Islet of Langerhans (tissue), 1 donor: ENCODE measurements at regions not wholly inside any gene's neighbourhood (a gene's known extent, or its start where the extent isn't known, plus 50 kb on each side); places are given as distances from the start of the nearest gene placed in this dataset.

Source experiments
- FAIRE-seq: peaks from one replicate; lab custom pipeline; 2011; peaks lifted over from hg19 to GRCh38; lab: Jason Lieb, UNC

DNA sequence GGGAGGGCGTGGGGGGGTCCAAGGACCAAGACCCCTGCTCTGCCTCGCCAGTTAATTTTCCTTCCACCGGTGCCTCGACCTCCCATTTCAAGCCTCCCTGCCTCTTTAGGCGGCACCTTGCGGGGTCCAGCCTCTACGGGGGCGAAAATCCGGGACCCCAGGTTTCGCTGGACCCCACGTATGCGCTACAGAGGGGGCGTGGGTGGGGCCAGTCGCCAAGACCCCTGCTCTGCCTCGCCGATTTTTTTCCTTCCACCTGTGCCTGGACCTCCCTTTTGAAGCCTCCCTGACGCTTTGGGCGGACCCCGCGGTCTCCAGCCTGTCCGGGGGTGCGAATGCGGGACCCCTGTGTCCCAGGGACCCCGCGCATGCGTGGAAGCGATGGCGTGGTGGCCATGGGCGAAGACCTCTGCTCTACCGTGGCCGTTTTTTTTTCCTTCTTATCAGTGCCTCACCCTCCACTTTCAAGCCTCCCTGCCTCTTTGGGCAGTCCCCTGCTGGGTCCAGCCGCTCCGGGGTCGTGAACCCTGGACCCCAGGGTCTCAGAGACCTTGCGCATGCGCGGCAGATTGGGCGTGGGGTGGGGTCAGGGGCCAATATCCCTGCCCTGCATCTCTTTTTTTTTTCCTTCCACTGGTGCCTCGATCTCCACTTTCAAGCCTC, 324.2 kb downstream of the ALG10 start:
- no peak for FAIRE-seq

DNA sequence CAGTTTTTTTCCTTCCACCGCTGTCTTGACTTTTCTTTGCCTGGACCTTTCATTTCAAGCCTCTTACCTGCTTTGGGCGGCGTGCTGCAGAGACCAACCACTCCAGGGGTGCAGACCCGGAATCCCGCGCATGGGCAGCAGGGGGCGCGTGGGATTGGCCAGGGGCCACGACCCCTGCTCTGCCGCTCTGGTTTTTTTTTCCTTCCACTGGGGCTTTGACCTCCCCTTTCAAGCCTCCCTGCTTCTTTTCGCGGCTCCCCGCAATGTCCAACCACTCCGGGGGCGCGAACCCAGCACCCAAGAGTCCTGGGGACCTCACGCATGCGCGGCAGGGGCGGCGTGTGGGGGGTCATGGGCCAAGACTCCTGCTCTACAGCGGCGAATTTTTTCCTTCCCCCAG, 325.1 kb downstream of the ALG10 start:
- no peak for FAIRE-seq

DNA sequence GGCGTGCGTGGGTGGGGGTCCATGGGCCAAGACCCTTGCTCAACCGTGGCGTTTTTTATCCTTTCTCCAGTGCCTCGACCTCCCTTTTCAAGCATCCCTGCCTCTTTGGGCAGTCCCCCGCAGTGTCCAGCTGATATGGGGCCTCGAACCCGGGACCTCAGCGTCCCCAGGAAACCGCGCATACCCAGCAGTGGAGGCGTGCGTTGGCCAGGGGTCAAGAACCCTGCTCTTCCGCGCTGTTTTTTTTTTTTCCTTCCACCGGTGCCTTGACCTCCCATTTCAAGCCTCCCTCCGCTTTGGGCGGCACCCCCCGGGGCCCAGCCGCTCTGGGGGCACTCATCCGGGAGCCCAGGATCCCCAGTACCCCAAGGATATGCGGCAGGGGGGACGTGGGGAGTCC, 325.8 kb downstream of the ALG10 start:
- no peak for FAIRE-seq

DNA sequence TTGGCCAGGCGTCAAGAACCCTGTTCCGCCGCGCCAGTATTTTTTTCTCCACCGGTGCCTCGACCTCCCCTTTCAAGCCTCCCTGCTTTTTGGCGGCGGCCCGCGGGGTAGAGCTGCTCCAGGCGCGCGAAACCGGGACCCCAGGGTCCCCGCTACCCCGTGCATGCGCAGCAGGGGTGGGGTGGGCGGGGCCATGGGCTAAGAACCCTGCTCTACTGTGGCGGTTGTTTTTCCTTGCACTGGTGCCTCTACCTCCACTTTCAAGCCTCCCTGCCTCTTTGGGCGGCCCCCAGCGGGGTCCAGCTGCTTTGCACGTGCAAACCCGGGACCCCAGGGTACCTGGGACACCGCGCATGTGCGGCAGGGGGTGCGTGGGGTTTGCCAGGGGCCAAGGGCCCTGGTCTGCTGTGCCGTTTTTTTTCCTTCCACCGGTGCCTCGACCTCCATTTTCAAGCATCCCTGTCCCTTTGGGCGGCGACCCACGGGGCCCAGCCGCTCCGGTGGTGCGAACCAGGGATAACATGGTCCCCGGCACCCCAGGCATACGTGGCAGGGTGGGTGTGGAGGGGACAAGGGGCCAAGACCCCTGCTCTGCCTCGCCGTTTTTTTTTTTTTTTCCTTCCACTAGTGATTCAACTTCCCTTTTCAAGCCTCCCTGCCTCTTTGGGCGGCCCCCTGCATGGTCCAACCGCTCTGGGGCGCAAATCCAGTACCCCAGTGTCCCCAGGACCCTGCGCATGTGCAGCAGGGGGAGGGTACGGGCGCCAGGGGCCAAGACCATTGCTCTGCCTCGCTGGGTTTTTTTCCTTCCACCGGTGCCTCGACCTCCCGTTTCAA, 326.8 kb downstream of the ALG10 start:
- FAIRE-seq, result no peak

DNA sequence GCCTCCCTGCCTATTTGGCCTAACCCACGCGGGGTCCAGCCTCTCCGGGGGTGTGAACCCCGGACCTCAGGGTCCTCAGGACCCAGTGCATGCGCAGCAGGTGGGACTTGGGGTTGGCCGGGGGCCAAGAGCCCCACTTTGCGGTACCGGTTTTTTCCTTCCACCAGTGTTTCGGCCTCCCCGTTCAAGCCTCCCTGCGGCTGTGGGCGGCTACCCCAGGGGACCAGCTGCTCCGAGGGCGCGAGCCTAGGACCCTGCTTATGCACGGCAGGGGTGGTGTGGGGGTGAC, 327.3 kb downstream of the ALG10 start:
- FAIRE-seq, result no peak

DNA sequence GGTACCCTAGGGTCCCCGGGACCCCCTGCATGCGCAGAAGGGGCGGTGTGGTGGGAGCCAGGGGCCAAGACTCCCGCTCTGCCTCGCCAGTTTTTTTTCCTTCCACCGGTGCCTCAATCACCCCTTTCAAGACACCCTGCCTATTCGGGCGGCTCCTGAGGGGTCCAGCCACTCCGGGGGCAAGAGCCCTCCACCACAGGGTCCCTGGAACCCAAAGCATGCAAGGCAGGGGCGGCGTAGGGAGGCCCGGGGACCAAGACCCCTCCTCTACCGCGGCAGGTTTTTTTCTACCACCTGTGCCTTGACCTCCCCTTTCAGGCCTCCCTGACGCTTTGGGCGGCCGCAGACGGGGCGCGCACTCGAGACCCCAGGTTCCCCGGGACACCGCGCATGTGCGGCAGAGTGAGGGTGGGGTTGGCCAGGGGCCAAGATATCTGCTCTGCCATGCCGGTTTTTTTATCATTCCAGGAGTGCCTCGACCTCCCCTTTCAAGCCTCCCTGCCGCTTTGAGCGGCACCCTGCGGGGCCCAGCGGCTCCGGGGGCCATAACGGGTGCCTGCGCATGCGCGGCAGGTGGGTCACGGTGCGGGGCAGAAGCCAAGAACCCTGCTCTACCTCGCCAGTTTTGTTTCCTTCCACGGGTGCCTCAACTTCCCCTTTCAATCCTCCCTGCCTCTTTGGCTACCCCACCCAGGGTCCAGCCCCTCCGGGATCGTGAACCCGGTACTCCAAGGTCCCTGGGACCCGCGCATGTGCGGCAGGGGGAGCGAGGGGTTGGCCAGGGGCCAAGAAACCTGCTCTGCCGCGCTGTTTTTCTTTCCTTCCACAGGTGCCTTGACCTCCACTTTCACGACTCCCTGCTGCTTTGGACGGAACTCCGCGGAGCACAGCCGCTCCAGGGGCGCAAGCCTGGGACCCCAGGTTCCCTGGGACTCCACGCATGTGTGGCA, 328.1 kb downstream of the ALG10 start:
- no peak for FAIRE-seq

DNA sequence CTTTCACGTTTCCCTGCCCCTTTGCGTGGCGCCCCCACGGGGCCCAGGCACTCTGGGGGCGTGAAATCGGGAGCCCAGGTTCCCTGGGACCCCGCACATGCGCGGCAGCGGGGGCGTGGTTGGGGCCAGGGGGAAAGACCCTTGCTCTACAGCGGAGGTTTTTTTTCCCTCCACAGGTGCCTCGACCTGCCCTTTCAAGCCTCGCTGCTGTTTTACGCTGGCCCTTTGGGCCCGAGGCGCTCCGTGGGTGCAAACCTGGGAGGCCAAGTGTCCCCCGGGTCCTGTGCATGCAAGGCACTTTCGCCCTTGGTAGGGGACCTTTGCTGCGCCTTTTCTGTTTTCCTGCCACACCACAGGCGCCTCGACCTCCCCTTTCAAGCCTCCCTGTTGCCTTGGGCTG, 329.8 kb downstream of the ALG10 start:
- FAIRE-seq, result no peak

DNA sequence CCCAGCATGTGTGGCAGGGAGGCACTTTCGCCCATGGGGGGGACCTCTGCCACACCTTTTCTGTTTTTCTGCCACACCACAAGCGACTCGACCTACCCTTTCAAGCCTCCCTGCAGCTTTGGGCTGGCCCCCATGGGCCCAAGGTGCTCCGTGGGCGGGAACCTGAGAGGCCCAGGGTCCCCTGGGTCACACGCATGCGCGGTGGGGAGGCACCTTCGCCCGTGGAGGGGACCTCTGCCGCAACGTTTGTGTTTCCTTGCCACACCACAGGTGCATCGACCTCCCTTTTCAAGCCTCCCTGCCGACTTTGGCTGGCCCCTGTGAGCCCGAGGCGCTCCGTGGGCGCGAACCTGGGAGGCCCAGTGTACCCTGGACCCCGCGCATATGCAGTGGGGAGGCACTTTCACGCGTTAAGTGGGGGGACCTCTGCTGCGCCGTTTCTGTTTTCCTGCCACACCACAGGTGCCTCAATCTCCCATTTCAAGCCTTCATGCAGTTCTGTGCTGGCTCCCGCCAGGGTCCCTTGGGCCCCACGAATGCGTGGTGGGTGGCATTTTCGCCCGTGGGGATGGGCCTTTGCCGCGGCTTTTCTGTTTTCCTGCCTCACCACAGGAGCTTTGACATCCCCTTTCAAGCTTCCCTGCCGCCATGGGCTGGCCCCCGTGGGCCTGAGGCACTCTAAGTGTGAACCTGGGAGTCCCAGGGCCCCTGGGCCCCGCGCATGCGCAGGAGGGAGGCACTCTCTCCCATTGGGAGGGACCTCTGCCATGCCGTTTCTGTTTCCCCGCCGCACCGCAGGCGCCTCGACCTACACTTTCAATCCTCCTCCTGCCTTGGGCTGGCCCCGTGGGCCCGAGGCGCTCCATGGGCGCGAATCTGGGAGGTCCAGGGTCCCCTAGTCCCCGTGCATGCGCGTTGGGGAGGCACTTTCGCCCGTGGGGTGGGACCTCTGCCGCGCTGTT, 332.2 kb downstream of the ALG10 start:
- no peak for FAIRE-seq

DNA sequence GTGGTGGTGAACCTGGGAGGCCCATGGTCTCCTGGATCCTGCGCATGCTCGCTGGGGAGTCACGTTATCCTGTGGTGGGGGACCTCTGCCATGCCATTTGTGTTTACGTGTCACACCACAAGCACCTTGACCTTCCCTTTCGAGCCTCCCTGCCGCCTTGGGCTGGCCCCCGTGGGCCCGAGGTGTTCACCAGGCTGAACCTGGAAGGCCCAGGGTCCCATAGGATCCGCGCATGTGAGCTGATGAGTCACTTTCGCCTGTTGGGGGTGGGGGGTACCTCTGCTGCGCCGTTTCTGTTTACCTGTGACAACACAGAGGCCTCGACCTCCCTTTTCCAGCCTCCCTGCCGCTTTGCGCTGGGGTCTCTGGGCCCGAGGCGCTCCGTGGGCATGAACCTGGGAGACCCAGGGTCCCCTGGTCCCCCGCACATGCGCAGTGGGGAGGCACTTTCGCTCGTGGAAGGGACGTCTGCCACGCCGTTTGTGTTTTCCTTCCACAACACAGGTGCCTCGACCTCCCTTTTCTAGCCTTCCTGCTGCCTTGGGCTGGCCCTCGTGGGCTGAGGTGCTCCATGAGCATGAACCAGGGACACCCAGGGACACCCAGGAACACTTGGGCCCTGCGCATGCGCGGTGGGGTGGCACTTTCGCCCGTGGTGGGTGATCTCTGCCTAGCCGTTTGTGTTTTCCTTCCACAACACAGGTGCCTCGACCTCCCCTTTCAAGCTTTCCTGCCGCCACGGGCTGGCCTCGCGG, 334.1 kb downstream of the ALG10 start:
- FAIRE-seq, result no peak

DNA sequence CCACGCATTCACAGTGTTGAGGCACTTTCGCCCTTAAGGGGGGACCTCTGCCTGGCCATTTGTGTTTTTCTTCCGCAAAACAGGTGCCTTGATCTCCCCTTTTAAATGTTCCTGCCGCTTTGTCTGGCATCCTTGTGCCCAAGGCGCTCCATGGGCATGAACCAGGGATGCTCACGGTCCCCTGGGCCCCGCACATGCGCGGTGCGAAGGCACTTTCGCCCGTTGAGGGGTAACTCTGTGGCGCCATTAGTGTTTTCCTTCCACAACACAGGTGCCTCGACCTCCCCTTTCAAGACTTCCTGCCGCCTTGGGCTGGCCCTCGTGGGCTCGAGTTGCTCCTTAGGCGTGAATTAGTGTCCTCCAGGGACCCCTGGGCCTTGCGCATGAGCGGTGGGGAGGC, 335.5 kb downstream of the ALG10 start:
- FAIRE-seq, result no peak

DNA sequence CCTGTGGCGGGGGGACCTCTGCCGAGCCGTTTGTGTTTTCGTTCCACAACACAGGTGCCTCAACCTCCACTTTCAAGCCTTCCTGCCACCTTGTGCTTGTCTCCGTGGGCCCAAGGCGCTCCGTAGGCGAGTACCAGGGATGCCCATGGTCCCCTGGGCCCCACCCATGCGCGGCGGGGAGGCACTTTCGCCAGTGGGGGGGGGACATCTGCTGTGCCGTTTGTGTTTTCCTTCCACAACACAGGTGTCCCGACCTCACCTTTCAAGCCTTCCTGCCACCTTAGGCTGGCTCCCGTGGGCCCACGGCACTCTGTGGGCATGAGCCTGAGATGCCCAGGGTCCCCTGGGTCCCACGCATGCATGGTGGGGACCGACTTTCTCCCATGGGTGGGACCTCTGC, 335.9 kb downstream of the ALG10 start:
- FAIRE-seq, result no peak

DNA sequence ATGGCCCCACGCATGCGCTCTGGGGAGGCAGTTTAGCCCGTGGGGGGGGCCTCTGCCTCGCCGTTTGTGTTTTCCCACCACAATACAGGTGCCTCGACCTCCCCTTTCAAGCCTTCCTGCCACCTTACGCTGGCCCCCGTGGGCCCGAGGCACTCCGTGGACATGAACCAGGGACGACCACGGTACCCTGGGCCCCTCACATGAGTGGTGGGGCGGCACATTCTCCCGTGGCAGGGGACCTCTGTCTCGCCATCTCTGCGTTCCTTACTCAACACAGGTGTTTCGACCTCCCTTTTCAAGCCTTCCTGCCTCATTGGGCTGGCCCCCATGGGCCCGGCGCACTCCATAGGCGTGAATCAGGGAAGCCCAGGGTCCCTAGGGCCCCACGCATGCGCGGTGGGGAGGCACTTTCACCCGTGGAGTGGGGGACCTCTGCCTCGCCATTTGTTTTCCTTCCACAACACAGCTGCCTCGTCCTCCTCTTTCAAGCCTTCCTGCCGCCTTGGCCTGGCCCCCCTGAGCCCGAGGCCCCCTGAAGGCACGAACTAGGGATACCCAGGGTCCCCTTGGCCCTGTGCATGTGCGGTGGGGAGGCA, 339.5 kb downstream of the ALG10 start:
- FAIRE-seq, result no peak

DNA sequence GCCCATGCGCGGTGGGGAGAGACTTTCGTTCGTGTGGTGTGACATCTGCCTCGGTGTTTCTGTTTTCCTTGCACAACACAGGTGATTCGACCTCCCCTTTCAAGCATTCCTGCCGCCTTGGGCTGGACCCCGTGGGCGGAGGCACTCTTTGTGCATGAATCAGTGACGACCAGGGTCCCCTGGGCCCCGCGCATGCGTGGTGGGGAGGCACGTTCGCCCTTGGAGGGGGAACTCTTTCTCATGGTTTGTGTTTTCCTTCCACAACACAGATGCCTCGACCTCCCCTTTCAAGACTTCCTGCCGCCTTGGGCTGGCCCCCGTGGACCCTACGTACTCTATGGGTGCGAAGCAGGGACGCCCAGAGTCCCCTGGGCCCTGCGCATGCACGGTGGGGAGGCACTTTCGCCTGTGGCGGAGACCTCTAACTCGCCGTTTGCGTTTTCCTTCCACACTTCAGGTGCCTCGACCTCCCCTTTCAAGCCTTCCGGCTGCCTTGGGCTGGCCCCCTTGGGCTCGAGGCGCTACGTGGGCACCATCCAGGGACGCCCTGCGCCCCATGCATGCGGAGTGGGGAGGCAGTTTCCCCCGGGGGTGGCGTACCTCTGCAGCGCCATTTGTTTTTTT, 340.9 kb downstream of the ALG10 start:
- no peak for FAIRE-seq

DNA sequence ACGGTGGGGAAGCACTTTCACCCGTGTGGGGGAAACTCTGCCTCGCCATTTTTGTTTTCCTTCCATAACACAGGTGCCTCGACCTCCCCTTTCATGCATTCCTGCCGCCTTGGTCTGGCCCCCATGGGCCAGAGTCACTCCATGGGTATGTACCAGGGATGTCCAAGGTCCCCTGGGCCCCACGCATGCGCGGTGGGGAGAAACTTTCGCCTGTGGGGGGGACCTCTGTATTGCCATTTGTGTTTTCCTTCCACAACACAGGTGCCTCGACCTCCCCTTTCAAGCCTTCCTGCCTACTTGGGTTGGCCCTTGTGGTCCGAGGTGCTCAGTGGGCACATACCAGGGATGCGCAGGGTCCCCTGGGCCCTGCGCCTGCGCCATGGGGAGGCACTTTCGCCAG, 345.8 kb downstream of the ALG10 start:
- FAIRE-seq, result no peak

DNA sequence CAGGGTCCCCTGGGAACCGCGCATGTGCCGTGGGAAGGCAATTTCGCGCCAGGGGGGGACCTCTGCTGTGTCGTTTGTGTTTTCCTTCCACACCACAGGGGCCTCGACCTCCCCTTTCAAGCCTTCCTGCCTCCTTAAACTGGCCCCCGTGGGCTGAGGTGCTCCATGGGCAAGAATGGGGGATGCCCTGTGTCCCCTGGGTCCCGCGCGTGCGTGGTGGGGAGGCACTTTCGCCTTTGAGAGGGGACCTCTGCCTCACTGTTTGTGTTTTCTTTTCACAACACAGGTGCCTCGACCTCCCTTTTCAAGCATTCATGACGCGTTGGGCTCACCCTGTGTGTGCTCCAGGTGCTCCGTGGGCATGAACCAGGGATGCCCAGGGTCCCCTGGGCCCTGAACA, 348.8 kb downstream of the ALG10 start:
- no peak for FAIRE-seq

DNA sequence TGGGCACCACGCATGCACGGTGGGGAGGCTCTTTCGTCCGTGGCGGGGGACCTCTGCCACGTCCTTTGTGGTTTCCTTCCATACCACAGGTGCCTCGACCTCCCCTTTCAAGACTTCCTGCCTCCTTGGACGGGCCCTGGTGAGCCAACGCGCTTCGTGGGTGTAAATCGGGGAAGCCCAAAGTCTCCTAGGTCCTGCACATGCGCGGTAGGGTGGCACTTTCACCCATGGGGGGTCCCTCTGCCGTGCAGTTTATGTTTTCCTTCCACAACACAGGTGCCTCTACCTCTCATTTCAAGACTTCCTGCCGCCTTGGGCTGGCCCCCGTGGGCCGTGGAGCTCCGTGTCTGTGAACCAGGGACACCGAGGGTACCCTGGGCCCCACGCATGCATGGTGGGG, 349.7 kb downstream of the ALG10 start:
- FAIRE-seq, result no peak

DNA sequence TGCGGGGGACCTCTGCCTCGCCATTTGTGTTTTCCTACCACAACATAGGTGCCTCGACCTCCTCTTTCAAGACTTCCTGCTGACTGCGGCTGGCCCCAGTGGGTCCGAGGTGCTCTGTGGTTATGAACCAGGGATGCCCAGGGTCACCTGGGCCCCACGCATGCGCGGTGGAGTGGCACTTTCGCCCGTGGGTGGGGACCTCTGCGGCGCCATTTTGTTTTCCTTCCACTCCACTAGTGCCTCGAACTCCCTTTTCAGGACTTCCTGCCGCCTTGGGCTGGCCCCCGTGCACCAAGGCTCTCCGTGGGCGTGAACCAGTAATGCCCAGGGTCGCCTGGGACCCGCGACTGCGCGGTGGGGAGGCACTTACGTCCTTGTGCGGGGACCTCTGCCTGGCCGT, 351.6 kb downstream of the ALG10 start:
- no peak for FAIRE-seq

DNA sequence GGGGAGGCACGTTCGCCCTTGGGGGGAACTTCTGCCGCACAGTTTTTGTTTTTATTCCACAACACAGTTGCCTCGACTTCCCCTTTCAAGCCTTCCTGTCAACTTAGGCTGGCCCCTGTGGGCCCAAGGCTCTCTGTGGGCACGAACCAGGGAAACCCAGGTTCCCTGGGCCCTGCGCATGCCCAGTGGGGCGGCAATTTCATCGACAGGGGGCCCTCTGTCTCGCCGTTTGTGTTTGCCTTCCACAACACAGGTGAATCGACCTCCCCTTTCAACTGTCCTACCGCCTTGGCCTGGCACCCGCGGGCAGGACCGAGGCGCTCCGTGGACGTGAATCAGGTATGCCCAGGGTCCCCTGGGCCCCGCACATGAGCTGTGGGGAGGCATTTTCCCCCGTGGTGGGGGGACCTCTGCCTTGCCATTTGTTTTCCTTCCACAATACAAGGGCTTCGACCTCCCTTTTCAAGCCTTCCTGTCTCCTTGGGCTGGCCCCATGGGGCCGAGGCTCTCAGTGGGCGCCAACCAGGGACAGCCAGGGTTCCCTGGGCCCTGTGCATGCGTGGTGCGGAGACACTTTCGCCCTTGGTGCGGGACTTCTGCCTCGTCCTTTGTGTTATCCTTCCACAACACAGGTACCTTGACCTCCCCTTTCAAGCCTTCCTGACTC, 354.0 kb downstream of the ALG10 start:
- FAIRE-seq, result no peak

DNA sequence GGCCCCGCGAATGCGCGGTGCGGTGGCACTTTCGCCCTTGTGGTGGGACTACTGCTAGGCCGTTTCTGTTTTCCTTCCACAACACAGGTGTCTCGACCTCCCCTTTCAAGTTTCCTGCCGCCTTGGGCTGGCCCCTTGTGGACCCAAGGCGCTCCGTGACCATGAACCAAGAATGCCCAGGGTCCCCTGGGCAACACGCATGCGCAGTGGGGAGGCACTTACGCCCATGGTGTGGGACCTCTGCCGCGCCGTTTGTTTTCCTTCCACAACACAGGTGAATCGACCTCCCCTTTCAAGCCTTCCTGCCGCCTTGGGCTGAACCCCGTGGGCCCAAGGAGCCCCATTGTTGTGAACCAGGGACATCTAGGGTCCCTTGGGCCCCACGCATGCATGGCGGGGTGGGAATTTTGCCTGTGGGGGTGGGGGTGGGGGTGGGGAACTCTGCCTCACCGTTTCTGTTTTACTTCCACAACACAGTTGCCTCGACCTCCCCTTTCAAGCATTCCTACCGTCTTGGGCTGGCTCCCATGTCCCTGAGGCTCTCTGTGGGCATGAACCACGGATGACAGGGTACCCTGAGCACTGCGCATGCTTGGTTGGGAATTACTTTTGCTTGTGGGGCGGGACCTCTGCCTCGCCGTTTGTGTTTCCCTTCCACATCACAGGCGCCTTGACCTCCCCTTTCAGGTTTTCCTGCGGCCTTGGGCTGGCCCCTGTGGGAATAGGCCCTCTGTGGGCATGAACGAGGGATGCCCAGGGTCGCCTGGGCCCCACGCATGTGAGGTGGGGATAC, 355.1 kb downstream of the ALG10 start:
- FAIRE-seq, result no peak
